Hepatocyte (in vitro differentiated cells): ENCODE measurements at regions not wholly inside any gene's neighbourhood (a gene's known extent, or its start where the extent isn't known, plus 50 kb on each side); places are given as distances from the start of the nearest gene placed in this dataset.

ENCODE experiments used
- EZH2 ChIP-seq: fragments of 200-600 bp; sonication (generic); IDR thresholded peaks from 2 replicates; pipeline ENCODE4 v1.6.1; 2016; ENCODE audit warnings: antibody characterized with exemption, mild to moderate bottlenecking, borderline replicate concordance
- EZH2phosphoT487 ChIP-seq: fragments of 200-600 bp; sonication (generic); IDR thresholded peaks from one replicate; pipeline ENCODE4 v1.6.1; 2018; ENCODE audit warnings: antibody characterized with exemption, mild to moderate bottlenecking, low read depth, moderate library complexity; ENCODE audit not compliant: unreplicated experiment, severe bottlenecking
- TF ChIP-seq, protein P1 (sequence below): fragments of 200-600 bp; sonication (generic); IDR thresholded peaks from 2 replicates; pipeline ENCODE4 v1.5.1; 2016; ENCODE audit warnings: antibody characterized with exemption, mild to moderate bottlenecking; ENCODE audit not compliant: poor library complexity

DNA sequence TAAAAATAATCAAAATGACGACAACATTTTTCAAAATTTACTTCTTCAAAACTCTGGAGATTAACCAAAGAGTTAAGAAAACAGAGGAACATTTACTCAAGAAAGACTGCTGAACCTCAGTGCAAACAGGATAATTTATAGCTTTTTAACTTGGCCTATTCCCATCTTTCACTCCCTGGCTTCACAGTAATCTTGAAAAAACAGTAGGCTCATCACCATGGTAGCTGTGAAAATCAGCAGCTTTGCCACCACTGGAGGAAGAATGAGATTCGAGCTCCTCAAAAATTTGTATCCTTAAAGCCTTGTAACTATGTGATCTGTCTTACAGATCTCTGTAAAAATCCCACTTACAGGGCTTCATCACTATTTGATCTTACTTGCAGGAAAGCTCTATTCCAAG, 447.7 kb upstream of the CTSO start:
- TF ChIP-seq, protein P1, sequence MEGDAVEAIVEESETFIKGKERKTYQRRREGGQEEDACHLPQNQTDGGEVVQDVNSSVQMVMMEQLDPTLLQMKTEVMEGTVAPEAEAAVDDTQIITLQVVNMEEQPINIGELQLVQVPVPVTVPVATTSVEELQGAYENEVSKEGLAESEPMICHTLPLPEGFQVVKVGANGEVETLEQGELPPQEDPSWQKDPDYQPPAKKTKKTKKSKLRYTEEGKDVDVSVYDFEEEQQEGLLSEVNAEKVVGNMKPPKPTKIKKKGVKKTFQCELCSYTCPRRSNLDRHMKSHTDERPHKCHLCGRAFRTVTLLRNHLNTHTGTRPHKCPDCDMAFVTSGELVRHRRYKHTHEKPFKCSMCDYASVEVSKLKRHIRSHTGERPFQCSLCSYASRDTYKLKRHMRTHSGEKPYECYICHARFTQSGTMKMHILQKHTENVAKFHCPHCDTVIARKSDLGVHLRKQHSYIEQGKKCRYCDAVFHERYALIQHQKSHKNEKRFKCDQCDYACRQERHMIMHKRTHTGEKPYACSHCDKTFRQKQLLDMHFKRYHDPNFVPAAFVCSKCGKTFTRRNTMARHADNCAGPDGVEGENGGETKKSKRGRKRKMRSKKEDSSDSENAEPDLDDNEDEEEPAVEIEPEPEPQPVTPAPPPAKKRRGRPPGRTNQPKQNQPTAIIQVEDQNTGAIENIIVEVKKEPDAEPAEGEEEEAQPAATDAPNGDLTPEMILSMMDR = no peak
- TF ChIP-seq EZH2 (no peak), EZH2phosphoT487 (no peak)
